Activated naive CD8-positive, alpha-beta T cell (primary cell): ENCODE measurements at regions not wholly inside any gene's neighbourhood (a gene's known extent, or its start where the extent isn't known, plus 50 kb on each side); places are given as distances from the start of the nearest gene placed in this dataset.

Experiments used
- H3K27ac Mint-ChIP-seq: one replicate; pipeline ENCODE4 v1.8.0; 2021; ENCODE audit warnings: mixed read lengths
- H3K27me3 Mint-ChIP-seq: one replicate; pipeline ENCODE4 v1.8.0; 2021; ENCODE audit warnings: mixed read lengths
- H3K36me3 Mint-ChIP-seq: one replicate; pipeline ENCODE4 v1.8.0; 2021; ENCODE audit warnings: mixed read lengths
- H3K4me1 Mint-ChIP-seq: one replicate; pipeline ENCODE4 v1.8.0; 2021; ENCODE audit warnings: low read depth, mixed read lengths
- H3K4me3 Mint-ChIP-seq: one replicate; pipeline ENCODE4 v1.8.0; 2021; ENCODE audit warnings: mild to moderate bottlenecking, mixed read lengths
- H3K9me3 Mint-ChIP-seq: one replicate; pipeline ENCODE4 v1.8.0; 2021; ENCODE audit warnings: low read depth, mixed read lengths

DNA sequence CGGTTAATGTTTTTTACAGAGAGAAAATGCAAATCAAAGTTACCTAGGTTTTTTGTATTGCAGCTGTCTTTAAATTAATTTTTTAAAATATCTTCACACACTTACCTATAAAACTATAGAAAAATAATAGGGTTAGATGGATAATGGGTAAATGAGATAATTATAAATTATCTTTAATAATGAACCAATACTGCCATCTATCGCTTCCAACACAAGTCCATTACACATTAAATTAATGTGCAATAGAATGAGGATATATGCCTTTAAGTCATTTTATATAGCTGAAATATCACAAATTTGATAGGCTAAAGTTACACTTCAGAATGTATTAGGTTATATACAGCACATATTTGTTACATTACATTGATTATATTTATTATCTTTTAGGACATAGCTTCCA, 2212.8 kb downstream of the MRPL39 start:
- H3K4me1 Mint-ChIP-seq, result no peaks in the 10 kb centered on the region
- H3K4me3 Mint-ChIP-seq, result no peak overlapping the region
- H3K36me3 Mint-ChIP-seq, result no peaks in the 10 kb centered on the region
- no peak overlapping the region for H3K27ac Mint-ChIP-seq
- no peaks in the 10 kb centered on the region for H3K9me3 Mint-ChIP-seq
- no peaks in the 10 kb centered on the region for H3K27me3 Mint-ChIP-seq

DNA sequence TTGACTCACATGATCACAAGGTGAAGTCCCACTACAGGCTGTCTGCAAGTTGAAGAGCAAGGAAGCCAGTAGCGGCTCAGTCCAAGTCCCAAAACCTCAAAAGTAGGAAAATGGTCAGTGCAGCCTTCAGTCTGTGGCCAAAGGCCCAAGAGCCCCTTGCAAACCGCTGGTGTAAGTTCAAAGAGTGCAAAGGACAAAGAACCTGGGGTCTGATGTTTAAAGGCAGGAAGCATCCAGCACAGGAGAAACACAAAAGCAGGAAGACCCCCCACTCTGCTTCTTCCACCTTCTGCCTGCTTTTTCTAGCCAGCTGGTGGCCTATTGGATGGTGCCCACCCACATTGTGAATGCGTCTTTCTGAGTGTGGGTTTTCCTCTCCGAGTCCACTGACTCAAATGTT, 2222.6 kb downstream of the MRPL39 start:
- H3K36me3 Mint-ChIP-seq, result no peaks in the 10 kb centered on the region
- H3K9me3 Mint-ChIP-seq, result no peaks in the 10 kb centered on the region
- no peaks in the 10 kb centered on the region for H3K27me3 Mint-ChIP-seq
- no peaks in the 10 kb centered on the region for H3K4me1 Mint-ChIP-seq
- no peak overlapping the region for H3K4me3 Mint-ChIP-seq
- H3K27ac Mint-ChIP-seq, result no peak overlapping the region

DNA sequence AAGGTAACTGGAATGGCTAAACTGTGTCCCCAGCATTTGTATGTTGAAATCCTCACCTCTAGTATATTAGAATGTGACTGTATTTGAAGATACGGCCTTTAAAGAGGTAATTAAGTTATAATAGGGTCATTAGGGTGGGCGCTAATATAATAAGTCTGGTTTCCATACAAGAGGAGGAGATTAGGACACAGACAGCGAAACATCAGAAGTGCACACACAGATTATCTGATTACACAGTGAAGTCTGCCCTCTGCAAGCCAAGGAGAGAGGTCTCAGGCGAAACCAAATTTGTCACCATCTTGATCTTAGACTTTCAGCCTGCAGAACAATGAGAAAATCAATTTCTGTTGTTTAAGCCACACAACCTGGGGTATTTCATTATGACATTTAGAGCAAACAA, 2233.1 kb downstream of the MRPL39 start:
- H3K36me3 Mint-ChIP-seq, result no peaks in the 10 kb centered on the region
- H3K27me3 Mint-ChIP-seq, result peaks cover 3% of the 10 kb centered on the region
- H3K4me3 Mint-ChIP-seq, result no peak overlapping the region
- no peak overlapping the region for H3K27ac Mint-ChIP-seq
- no peaks in the 10 kb centered on the region for H3K9me3 Mint-ChIP-seq
- H3K4me1 Mint-ChIP-seq, result no peaks in the 10 kb centered on the region

DNA sequence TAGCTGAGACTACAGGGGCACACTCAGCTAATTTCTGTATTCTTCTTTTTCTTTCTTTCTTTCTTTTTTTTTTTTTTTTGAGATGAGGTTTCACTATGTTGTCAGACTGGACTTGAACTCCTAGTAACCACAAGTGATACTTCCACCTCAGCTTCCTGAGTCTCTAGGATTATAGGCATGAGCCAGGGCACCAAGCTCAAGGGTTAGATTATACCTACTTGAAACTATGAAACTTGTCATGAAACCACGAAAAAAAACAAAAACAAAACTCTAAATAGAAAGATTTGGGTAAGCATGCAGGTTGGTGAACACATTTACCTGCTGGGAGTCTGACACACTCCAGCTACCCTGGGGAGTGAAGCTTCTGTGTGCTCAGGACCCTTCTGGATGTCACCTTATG, 2250.4 kb downstream of the MRPL39 start:
- H3K27me3 Mint-ChIP-seq, result no peaks in the 10 kb centered on the region
- H3K36me3 Mint-ChIP-seq, result no peaks in the 10 kb centered on the region
- no peak overlapping the region for H3K27ac Mint-ChIP-seq
- H3K4me1 Mint-ChIP-seq, result no peaks in the 10 kb centered on the region
- no peaks in the 10 kb centered on the region for H3K9me3 Mint-ChIP-seq
- no peak overlapping the region for H3K4me3 Mint-ChIP-seq

DNA sequence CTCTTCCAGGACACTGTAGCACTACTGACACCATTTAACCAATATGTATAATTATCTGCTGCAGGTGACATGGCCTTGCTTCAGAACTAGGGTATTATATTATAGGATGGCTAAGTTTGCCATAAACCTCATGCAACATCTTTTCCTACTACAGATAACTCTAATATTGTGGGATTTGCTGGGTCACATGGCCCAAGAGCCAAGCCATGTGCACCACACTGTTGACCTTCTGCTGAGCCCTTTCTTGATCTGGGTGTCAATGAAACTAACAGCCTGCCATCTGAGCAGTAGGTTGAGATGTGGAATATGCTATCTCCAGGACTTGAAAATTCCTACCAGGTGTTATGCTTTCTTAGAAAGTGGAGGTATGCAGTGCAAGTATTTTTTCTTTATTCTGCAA, 2291.1 kb downstream of the MRPL39 start:
- H3K27me3 Mint-ChIP-seq, result no peaks in the 10 kb centered on the region
- no peak overlapping the region for H3K27ac Mint-ChIP-seq
- no peak overlapping the region for H3K4me3 Mint-ChIP-seq
- H3K4me1 Mint-ChIP-seq, result no peaks in the 10 kb centered on the region
- no peaks in the 10 kb centered on the region for H3K36me3 Mint-ChIP-seq
- no peaks in the 10 kb centered on the region for H3K9me3 Mint-ChIP-seq

- Mint-ChIP-seq H3K27ac (no peak overlapping the region), H3K27me3 (no peaks in the 10 kb centered on the region), H3K4me3 (no peak overlapping the region), H3K36me3 (no peaks in the 10 kb centered on the region), H3K9me3 (no peaks in the 10 kb centered on the region), H3K4me1 (no peaks in the 10 kb centered on the region)
Measured at GRCh38 chr21:23308741-23309140, 2298.5 kb downstream of the MRPL39 start.

GRCh38 chr21:23307065-23307464, 2300.2 kb downstream of the MRPL39 start:
- Mint-ChIP-seq H3K27ac (no peak overlapping the region), H3K9me3 (no peaks in the 10 kb centered on the region), H3K4me3 (no peak overlapping the region), H3K27me3 (no peaks in the 10 kb centered on the region), H3K36me3 (no peaks in the 10 kb centered on the region), H3K4me1 (no peaks in the 10 kb centered on the region)

DNA sequence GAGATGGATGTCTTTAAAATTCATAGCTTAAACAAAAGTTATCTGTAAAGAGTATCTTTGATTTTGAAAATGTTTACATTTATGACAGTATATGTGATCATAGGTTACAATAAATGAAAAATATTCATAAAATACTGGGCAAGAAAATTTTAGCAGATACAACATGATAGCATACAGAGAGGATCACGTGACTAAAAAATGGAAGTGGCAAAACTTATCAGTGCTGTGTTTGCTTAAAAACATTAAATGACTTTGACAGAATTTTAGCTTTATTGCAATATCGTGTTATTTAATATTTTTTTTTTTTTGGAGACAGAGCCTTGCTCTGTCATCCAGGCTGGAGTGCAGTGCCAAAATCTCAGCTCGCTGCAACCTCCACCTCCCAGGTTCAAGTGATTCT, 2294.1 kb downstream of the NCAM2 start:
- peaks cover 6% of the 10 kb centered on the region for H3K9me3 Mint-ChIP-seq
- H3K4me1 Mint-ChIP-seq, result no peaks in the 10 kb centered on the region
- no peaks in the 10 kb centered on the region for H3K27me3 Mint-ChIP-seq

DNA sequence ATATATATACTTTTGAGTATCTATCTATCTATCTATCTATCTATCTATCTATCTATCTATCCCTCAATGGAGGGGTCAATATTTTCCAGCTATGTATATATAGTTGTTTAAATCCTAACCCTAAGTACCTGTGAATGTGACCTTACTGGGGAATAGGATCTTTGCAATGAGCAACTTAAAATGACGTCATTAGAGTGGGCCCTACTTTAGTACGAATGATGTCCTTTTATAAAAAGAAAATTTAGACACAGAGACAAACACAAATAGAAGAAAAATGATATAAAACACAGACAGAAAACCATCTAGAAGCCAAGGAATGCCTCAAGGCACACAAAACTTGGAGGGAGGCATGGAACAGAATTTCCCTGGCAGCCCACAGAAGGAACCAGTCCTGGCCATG, 2283.7 kb downstream of the NCAM2 start:
- H3K4me1 Mint-ChIP-seq, result no peaks in the 10 kb centered on the region
- no peaks in the 10 kb centered on the region for H3K36me3 Mint-ChIP-seq
- H3K9me3 Mint-ChIP-seq, result no peaks in the 10 kb centered on the region
- H3K4me3 Mint-ChIP-seq, result no peak overlapping the region
- H3K27ac Mint-ChIP-seq, result no peak overlapping the region
- no peaks in the 10 kb centered on the region for H3K27me3 Mint-ChIP-seq

More for the DNA sequence above, 2294.1 kb downstream of the NCAM2 start:
- H3K27ac Mint-ChIP-seq, result no peak overlapping the region
- H3K36me3 Mint-ChIP-seq, result no peaks in the 10 kb centered on the region
- no peak overlapping the region for H3K4me3 Mint-ChIP-seq

DNA sequence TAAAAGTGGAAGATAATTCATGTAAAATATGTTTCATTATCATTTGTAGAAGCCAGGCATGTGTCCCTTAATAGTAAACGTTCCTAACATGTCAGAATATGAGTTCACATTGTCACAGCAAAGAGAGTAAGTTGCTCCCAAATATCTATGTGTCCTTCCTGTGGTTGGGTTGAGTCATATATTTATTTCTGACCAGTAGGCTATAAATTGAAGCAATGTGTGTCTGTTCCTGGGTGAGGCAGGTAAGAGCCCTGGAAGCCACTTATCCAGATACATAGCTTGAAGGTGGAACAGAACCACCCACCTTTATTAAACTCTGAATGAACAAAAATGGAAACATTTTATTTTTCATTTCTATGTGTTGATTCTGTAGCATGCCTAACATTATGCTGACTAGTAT, 2251.6 kb downstream of the NCAM2 start:
- Mint-ChIP-seq H3K27me3 (no peaks in the 10 kb centered on the region), H3K36me3 (no peaks in the 10 kb centered on the region), H3K9me3 (no peaks in the 10 kb centered on the region), H3K4me3 (no peak overlapping the region), H3K4me1 (no peaks in the 10 kb centered on the region), H3K27ac (no peak overlapping the region)

DNA sequence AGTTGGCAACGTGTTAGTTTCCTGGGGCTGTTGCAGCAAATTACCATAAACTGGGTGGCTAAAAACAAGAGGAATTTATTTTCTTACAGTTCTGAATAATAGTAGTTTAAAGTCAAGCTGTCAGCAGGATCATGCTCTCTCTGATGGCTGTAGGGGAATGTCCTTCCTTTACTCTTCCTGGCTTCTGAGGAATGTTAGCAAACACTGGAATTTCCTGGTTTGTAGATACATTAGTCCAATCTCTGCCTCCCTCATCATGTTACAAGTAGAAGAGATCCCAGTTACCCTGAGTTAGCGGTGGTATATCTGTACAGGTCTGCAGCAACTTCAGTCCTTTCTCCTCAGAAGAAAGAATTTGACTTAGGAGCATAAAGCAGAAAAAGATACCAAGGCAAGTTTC, 2249.1 kb downstream of the NCAM2 start:
- no peaks in the 10 kb centered on the region for H3K36me3 Mint-ChIP-seq
- H3K27me3 Mint-ChIP-seq, result no peaks in the 10 kb centered on the region
- H3K4me1 Mint-ChIP-seq, result no peaks in the 10 kb centered on the region
- no peak overlapping the region for H3K27ac Mint-ChIP-seq
- no peaks in the 10 kb centered on the region for H3K9me3 Mint-ChIP-seq
- no peak overlapping the region for H3K4me3 Mint-ChIP-seq

GRCh38 chr21:23245255-23245654, 2247.0 kb downstream of the NCAM2 start:
- Mint-ChIP-seq H3K4me1 (no peaks in the 10 kb centered on the region), H3K4me3 (no peak overlapping the region), H3K27me3 (no peaks in the 10 kb centered on the region), H3K36me3 (no peaks in the 10 kb centered on the region), H3K27ac (no peak overlapping the region), H3K9me3 (no peaks in the 10 kb centered on the region)

DNA sequence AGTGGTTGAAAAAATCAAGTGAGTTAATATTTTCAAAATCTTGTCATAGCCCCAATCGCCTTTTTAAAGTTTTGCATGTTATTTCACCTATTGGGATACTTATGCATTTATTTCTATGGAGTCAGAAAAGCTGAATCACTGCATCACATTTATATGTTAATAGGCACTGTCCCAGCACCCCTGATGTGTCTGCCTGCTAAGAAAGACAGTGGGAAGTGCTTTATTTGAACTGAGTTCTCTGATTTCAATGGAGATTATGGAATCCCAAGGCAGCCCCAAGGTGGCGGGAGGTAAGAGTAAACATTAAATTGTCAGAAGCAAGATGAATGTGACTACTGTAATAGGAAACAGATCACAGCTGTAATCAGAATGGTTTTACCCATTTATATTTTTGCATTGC, 2225.7 kb downstream of the NCAM2 start:
- Mint-ChIP-seq H3K27me3 (no peaks in the 10 kb centered on the region), H3K27ac (no peak overlapping the region), H3K4me1 (no peaks in the 10 kb centered on the region), H3K4me3 (no peak overlapping the region), H3K36me3 (no peaks in the 10 kb centered on the region), H3K9me3 (no peaks in the 10 kb centered on the region)

DNA sequence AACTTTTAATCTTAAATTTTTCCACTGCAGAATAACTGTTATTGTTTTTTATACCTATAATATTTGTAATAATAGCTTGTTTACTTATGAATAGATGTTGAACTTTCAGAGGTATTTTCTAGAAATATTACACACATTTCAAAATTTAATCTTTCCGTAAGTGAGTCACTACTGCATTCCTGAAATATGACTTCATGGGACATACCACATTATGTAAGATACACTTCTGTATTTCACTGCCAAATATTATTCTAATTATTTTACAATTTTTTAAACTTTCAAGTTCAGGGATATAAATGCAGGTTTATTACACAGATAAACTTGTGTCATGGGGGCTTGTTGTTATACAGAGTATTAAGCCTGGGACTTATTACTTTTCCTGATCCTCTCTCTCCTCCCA, 2220.5 kb downstream of the NCAM2 start:
- Mint-ChIP-seq H3K9me3 (peaks cover 3% of the 10 kb centered on the region), H3K27ac (no peak overlapping the region), H3K4me1 (no peaks in the 10 kb centered on the region), H3K27me3 (no peaks in the 10 kb centered on the region), H3K36me3 (no peaks in the 10 kb centered on the region), H3K4me3 (no peak overlapping the region)

GRCh38 chr21:23217597-23217996, 2219.4 kb downstream of the NCAM2 start:
- Mint-ChIP-seq H3K27me3 (no peaks in the 10 kb centered on the region), H3K4me3 (no peak overlapping the region), H3K4me1 (no peaks in the 10 kb centered on the region), H3K9me3 (peaks cover 4% of the 10 kb centered on the region), H3K36me3 (no peaks in the 10 kb centered on the region), H3K27ac (no peak overlapping the region)

DNA sequence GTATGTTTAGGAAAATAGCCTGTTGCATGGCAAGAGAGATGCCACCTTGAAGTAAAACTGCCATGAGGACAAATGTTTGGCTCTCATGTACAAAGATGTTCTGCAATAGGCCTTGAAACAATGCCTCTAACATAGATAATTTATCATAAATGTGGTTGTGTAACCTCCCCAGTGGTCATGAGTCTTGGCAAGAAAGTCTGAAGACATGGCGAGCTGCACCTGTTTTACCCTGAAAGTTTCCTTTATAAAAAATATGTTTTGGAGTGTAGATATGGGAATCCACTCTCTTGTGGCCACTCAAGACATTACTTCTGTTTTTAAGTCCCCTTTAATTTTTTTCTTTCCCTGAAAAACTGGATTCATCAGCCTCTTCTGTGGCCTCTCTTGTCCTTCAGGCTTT, 2217.1 kb downstream of the NCAM2 start:
- H3K27ac Mint-ChIP-seq, result no peak overlapping the region
- no peaks in the 10 kb centered on the region for H3K36me3 Mint-ChIP-seq
- no peaks in the 10 kb centered on the region for H3K4me1 Mint-ChIP-seq
- peaks cover 4% of the 10 kb centered on the region for H3K9me3 Mint-ChIP-seq
- H3K4me3 Mint-ChIP-seq, result no peak overlapping the region
- no peaks in the 10 kb centered on the region for H3K27me3 Mint-ChIP-seq
